IPS-18c (cell line): ENCODE measurements at regions not wholly inside any gene's neighbourhood (a gene's known extent, or its start where the extent isn't known, plus 50 kb on each side); places are given as distances from the start of the nearest gene placed in this dataset.

ENCODE experiments used
- H3K4me3 ChIP-seq: 2 replicates; pipeline ENCODE4 v1.7.0; 2013; ENCODE audit warnings: low read depth, mild to moderate bottlenecking, low read length, moderate library complexity; ENCODE audit not compliant: insufficient read depth
- H3K9me3 ChIP-seq: one replicate; pipeline ENCODE4 v1.6.1; 2013; ENCODE audit warnings: mild to moderate bottlenecking, low read length, moderate library complexity; ENCODE audit not compliant: control insufficient read depth, insufficient read depth

DNA sequence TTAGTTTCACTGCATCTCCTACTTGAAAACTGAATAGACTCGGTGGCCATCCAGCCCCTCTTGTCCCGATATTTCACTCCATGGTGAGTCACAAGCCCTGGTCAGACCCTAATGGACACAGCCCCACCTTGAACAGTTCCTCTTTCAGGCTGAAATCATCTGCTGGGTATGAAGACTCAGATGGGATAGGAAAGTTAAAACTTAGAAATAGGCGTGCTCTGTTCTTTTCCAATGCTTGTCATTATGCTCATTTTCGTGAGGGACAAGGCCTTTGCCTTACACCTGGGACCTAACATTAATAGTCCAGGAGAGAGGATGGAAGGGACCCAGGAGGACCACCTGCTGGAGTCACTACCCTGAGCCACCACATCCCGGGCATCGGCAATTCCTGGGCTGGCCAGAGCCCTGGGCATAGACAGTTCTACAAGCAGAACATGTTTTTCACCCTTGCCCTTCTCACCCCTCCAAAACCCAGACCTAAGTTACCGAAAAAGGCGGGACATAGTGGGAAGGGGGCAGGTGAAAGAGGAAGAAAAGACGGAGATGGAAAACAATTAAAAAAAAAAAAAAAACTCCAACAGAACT is 278.3 kb downstream of the SOX9 start:
- H3K4me3 ChIP-seq: no peak overlapping the region
- no peaks in the 10 kb centered on the region for H3K9me3 ChIP-seq

GRCh38 chr17:72399608-72400487 is 279.0 kb downstream of the SOX9 start:
- Histone ChIP-seq H3K4me3 (no peak overlapping the region), H3K9me3 (no peaks in the 10 kb centered on the region)

DNA sequence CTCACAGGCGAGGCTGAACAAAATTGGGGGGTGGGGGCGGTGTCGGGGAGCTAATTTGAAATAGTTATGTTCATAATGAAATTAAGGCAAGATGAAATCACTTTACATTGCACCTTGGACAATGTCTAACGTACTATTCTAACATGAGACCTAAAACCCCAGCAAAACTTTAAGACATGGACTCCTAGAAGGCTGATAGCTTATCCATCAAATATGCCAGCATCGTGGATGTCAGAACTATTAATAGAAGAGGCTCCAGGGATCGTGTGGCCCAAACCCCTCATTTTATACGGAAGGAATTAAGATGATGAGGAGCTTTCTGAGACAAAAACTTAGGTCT is 279.6 kb downstream of the SOX9 start:
- H3K4me3 ChIP-seq: no peak overlapping the region

DNA sequence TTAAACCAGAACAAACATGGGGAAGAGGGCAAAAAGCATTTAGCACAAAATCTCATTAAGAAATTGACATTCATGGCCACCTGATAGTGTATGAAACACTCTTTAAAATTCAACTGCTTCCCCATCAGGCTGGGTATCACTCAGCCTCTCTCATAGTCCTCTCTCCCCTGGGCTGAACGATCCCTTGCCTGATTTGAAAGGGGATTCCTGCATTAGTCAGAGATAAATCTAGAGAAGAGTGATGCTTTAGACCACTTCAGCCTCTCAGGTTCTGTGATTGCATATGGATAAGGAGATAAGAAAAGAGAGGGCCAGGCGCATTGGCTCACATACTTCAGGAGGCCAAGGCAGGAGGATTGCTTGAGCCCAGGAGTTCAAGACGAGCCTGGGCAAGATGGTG is 280.0 kb downstream of the SOX9 start:
- Histone ChIP-seq H3K9me3 (no peaks in the 10 kb centered on the region), H3K4me3 (no peak overlapping the region)

More for the DNA sequence above, 279.6 kb downstream of the SOX9 start:
- H3K9me3 ChIP-seq: no peaks in the 10 kb centered on the region

GRCh38 chr17:72401883-72402726 is 281.3 kb downstream of the SOX9 start:
- no peaks in the 10 kb centered on the region for H3K9me3 ChIP-seq
- H3K4me3 ChIP-seq: no peak overlapping the region

GRCh38 chr17:72402727-72403210 is 281.9 kb downstream of the SOX9 start:
- no peak overlapping the region for H3K4me3 ChIP-seq
- H3K9me3 ChIP-seq: no peaks in the 10 kb centered on the region

DNA sequence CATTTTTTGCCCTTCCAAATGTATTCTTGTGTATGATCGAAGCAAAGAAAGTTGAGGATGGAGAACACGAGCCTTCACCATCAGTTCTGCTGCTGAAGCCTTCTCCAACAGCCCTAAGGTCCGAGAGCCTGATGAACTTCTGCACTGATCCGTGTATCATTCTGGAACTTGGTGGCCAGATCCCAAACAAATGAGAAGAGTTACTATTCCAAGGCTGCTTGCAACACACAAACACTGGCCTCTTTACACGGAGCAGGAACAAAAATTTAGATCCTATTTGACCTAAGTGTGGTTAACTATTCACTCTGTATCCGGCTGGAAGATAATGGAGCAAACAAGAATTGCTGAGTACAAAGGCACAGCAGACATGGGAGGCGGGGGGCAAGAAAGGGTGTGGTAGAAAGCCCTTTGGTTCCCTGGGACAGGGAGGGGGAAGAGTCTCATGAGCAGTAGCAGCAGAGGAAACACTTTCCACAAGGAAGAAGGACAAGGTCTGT is 282.9 kb downstream of the SOX9 start:
- Histone ChIP-seq H3K4me3 (no peak overlapping the region), H3K9me3 (no peaks in the 10 kb centered on the region)

GRCh38 chr17:72404872-72405271 is 284.1 kb downstream of the SOX9 start:
- no peak overlapping the region for H3K4me3 ChIP-seq
- H3K9me3 ChIP-seq: no peaks in the 10 kb centered on the region

- Histone ChIP-seq H3K9me3 (no peaks in the 10 kb centered on the region), H3K4me3 (no peak overlapping the region)
These were observed 284.9 kb downstream of the SOX9 start for GRCh38 chr17:72405662-72406230.

DNA sequence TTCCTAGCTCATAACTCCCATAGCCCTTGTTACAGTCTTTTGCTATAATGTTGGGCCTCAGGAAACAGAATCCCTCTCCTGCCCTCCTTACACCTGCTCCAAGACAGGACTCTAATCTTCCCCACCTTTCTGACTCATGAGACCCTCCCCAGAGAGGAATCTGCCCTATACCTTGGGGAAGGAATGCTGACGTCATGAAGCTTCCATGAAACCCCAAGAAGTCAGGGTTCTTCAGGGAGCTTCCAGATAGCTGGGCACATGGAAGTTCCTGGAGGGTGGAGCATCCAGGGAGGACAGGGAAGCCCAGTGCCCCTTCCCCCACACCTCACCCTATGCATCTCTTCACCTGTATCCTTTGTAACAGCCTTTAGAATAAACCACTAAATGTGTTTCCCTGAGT is 285.7 kb downstream of the SOX9 start:
- no peaks in the 10 kb centered on the region for H3K9me3 ChIP-seq
- H3K4me3 ChIP-seq: no peak overlapping the region

DNA sequence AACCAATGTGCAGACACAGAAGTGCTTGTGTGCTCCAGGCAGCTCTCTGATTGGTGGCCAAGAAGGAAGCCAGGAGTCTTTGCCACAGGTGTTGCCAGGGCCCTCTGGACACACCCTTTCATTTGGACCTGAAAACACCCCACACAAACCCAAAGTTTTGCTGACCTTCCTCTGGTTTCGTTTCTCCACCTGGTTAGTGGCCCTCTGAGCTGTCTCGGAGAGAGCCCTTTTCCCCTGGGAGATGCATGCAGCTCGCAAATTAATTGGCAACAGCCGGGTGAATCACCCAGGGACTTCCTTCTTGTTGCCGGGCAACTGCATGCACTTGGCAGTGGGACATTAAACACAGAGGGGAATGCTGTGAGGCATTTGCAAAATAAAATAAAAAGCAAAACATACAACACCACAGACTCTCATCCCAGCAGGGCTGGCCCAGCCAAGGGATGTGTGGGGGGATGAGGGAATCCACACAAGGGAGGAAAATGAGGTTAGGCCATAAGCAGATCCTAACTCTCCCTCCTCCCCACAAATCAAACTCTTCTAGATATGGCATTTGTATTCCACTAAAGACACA is 286.6 kb downstream of the SOX9 start:
- Histone ChIP-seq H3K9me3 (no peaks in the 10 kb centered on the region), H3K4me3 (no peak overlapping the region)

DNA sequence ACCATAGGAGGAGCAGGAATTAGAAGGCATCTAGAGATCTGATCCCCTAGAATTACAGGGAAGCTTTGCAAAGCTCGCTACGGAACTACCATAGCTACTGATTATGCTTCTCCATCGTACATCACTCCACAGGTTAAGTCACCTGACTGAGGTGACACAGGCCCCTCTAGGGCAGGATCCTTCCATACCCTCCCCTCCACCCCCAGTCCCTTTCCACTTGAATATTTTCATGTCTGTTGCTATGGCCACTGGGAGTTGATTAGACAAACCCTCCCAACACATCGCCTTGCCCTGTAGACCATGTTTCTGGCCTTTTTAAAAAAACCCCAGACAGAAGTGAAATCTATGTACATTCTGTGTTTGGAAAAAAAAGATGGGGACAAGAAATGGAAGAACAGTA is 287.1 kb downstream of the SOX9 start:
- no peak overlapping the region for H3K4me3 ChIP-seq

GRCh38 chr17:72408641-72409040 is 287.8 kb downstream of the SOX9 start:
- Histone ChIP-seq H3K4me3 (no peak overlapping the region), H3K9me3 (no peaks in the 10 kb centered on the region)

More for the DNA sequence above, 287.1 kb downstream of the SOX9 start:
- H3K9me3 ChIP-seq: no peaks in the 10 kb centered on the region

DNA sequence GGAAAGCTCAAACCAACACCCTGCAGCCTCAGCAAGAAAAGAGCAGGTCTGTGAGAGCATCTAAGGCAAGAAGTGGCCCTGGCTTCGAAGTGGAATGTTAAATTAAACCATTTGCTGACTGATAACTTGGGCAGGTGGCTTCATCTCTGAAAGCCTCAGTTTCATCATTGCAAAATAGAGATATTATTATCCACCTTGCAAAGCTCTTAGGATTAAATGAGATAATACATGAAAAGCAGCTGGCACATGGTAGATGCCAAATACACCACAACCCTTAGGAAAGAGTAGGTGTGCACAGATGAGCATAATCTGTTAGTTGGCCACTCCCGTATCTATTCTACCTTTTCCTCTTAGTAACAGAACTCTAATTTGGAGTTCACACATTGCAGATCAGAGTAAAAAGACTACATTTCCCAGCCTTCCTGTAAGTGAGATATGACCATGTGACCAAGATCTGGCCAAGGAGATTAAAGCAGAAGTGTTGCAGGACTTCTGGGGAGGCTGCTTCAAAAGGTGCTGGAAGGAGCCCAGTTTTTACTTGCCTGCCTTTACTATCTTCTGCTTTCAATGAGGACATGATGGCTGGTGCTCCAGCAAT is 288.7 kb downstream of the SOX9 start:
- Histone ChIP-seq H3K4me3 (no peak overlapping the region), H3K9me3 (no peaks in the 10 kb centered on the region)

DNA sequence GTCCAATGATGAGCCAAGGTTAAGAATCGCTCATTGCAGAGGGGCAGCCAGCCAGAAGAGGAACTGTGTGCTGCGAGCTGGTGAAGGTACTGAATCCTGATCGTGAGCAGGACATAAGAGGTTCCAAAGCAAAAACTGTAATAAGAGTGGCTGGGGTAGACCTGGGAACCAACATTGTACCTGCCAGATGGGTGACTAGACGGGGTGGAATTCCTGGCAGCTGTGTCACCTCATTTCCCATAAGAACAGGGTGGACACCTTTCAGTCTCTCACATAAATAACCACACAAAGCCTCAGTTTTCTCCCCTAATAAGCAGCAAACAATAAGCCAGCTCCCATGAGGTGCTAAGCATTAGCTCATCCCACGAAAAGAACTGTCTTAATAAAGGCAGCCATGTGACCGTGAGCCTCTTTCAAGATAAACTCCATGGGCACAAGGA is 290.3 kb downstream of the SOX9 start:
- H3K4me3 ChIP-seq: no peak overlapping the region
- H3K9me3 ChIP-seq: no peaks in the 10 kb centered on the region

DNA sequence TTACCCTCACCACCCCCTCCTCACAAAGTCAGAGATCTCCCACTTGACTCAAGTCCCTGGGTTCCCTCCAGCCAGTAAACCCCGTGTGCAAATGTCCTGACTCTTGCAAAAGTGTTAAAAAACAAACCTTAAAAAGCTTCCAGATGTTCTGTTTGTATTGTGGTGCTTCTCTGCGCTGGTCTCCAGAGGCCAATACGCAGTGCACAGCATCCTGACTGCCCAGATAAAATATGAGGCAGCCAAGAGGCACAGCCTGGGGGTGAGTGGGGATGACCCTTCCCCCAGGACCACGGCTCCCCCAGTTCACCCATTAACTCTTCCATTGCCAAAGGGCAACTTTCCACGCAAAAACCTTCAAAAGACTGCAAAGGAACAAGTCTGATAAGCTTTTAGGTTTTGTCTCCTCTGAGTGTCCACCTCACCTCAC is 291.8 kb downstream of the SOX9 start:
- Histone ChIP-seq H3K4me3 (no peak overlapping the region), H3K9me3 (peaks cover under 1% of the 10 kb centered on the region)
